Neural progenitor cell (in vitro differentiated cells): ENCODE measurements at regions not wholly inside any gene's neighbourhood (a gene's known extent, or its start where the extent isn't known, plus 50 kb on each side); places are given as distances from the start of the nearest gene placed in this dataset.

ENCODE experiments used
- DNase-seq: peaks from one replicate; pipeline ENCODE4 v3.0.0-alpha.2; 2016; ENCODE audit warnings: low spot score
- H2AFZ ChIP-seq: fragments of 200-600 bp; sonication (generic); replicated peaks from 2 replicates; pipeline ENCODE4 v1.6.1; 2016; ENCODE audit warnings: antibody characterized with exemption
- H3F3A ChIP-seq: fragments of 200-600 bp; sonication (generic); 2 replicates; pipeline ENCODE4 v1.6.1; 2016; ENCODE audit warnings: antibody characterized with exemption, low read depth
- H3K27ac ChIP-seq: fragments of 200-600 bp; sonication (generic); 2 replicates; pipeline ENCODE4 v1.5.1; 2016; ENCODE audit warnings: mild to moderate bottlenecking
- H3K27me3 ChIP-seq: fragments of 200-600 bp; sonication (generic); 2 replicates; pipeline ENCODE4 v1.6.1; 2016; ENCODE audit warnings: mild to moderate bottlenecking, moderate library complexity
- H3K36me3 ChIP-seq: fragments of 200-600 bp; sonication (generic); 2 replicates; pipeline ENCODE4 v1.5.1; 2016
- H3K4me1 ChIP-seq: fragments of 200-600 bp; sonication (generic); 2 replicates; pipeline ENCODE4 v1.6.1; 2016; ENCODE audit warnings: mixed run types
- H3K4me2 ChIP-seq: fragments of 200-600 bp; sonication (generic); 2 replicates; pipeline ENCODE4 v1.6.1; 2016
- H3K4me3 ChIP-seq: fragments of 200-600 bp; sonication (generic); 2 replicates; pipeline ENCODE4 v1.5.1; 2016
- H3K79me2 ChIP-seq: fragments of 200-600 bp; sonication (generic); 2 replicates; pipeline ENCODE4 v1.6.1; 2016; ENCODE audit warnings: low read depth
- H3K9ac ChIP-seq: fragments of 200-600 bp; sonication (generic); 2 replicates; pipeline ENCODE4 v1.6.1; 2016
- H3K9me3 ChIP-seq: fragments of 200-600 bp; sonication (generic); 2 replicates; pipeline ENCODE4 v1.5.1; 2016; ENCODE audit warnings: low read depth
- H4K20me1 ChIP-seq: fragments of 200-600 bp; sonication (generic); 2 replicates; pipeline ENCODE4 v1.6.1; 2016; ENCODE audit warnings: low read depth
- H3K27ac Mint-ChIP-seq: 3 replicates; pipeline ENCODE4 v1.8.0; 2021; ENCODE audit warnings: mixed read lengths
- H3K27me3 Mint-ChIP-seq: 2 replicates; pipeline ENCODE4 v1.8.0; 2022; ENCODE audit warnings: low read depth, mild to moderate bottlenecking, inconsistent platforms, moderate library complexity, mixed read lengths; ENCODE audit not compliant: insufficient read depth
- H3K36me3 Mint-ChIP-seq: 3 replicates; pipeline ENCODE4 v1.8.0; 2021; ENCODE audit warnings: mixed read lengths
- H3K4me1 Mint-ChIP-seq: 3 replicates; pipeline ENCODE4 v1.8.0; 2021; ENCODE audit warnings: mixed read lengths
- H3K4me3 Mint-ChIP-seq: 3 replicates; pipeline ENCODE4 v1.8.0; 2021; ENCODE audit warnings: mild to moderate bottlenecking, moderate library complexity, mixed read lengths
- H3K9me3 Mint-ChIP-seq: 3 replicates; pipeline ENCODE4 v1.8.0; 2020; ENCODE audit warnings: mixed read lengths
- CTCF ChIP-seq: fragments of 200-600 bp; sonication (generic); IDR thresholded peaks from 2 replicates; pipeline ENCODE4 v1.5.1; 2017; ENCODE audit warnings: antibody characterized with exemption, mild to moderate bottlenecking
- EZH2 ChIP-seq: fragments of 200-600 bp; sonication (generic); IDR thresholded peaks from 2 replicates; pipeline ENCODE4 v1.6.1; 2017; ENCODE audit warnings: antibody characterized with exemption, mild to moderate bottlenecking, moderate library complexity
- EZH2phosphoT487 ChIP-seq: fragments of 200-600 bp; sonication (generic); IDR thresholded peaks from 2 replicates; pipeline ENCODE4 v1.6.1; 2017; ENCODE audit warnings: antibody characterized with exemption

DNA sequence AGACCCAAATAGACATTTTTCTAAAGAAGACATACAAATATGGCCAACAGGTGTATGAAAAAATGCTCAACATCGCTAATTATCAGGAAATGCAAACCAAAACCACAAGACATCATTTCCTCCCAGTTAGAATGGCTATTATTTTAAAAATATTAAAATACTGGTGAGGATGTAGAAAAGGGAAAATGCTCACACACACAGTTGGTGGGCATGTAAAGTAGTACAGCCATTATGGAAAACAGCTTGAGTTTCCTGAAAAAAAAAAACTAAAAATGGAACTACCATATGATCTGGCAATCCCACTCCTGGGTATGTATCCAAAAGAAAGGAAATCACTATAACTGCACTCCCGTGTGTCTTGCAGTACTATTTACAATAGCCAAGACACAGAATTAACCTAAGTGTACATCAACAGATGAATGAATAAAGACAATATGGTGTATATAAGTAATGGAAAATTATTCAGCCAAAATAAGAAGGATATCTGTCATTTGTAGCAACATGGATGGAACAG is 128.9 kb upstream of the DKK2 start:
- no peak overlapping the region for H3K4me3 ChIP-seq
- no peaks in the 10 kb centered on the region for H3K27me3 Mint-ChIP-seq
- no peaks in the 10 kb centered on the region for H3K4me1 Mint-ChIP-seq
- no peak overlapping the region for H3K4me3 Mint-ChIP-seq
- no peak overlapping the region for H3K9ac ChIP-seq
- H3K79me2 ChIP-seq, result no peaks in the 10 kb centered on the region
- H3K36me3 ChIP-seq, result no peaks in the 10 kb centered on the region
- no peak overlapping the region for H3K27ac Mint-ChIP-seq
- no peaks in the 10 kb centered on the region for H3K36me3 Mint-ChIP-seq
- H3K27me3 ChIP-seq, result no peaks in the 10 kb centered on the region
- no peak overlapping the region for H3K27ac ChIP-seq
- H2AFZ ChIP-seq, result no peak overlapping the region
- H3F3A ChIP-seq, result no peaks in the 10 kb centered on the region
- H3K4me2 ChIP-seq, result no peak overlapping the region
- H3K9me3 ChIP-seq, result no peaks in the 10 kb centered on the region
- TF ChIP-seq CTCF, result no peak
- no peak for TF ChIP-seq EZH2
- TF ChIP-seq EZH2phosphoT487, result no peak
- H3K9me3 Mint-ChIP-seq, result peaks cover 9% of the 10 kb centered on the region
- no peak for DNase-seq
- H3K4me1 ChIP-seq, result no peaks in the 10 kb centered on the region
- no peaks in the 10 kb centered on the region for H4K20me1 ChIP-seq

DNA sequence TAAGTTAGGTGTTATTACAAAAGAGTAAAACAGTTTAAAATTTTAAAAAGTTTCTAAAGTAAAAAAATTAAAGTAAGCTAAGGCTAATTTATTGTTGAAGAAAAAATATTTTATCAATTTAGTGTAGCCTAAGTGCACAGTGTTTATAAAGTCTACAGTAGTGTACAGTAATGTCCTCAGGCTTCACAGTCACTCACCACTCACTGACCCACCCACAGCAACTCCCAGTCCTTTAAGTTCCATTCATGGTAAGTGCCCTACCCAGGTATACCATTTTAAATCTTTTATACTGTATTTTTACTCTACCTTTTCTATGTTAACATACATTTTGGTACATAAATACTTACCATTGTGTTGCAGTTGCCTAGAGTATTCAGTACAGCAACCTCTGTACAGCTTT is 120.3 kb upstream of the DKK2 start:
- no peak overlapping the region for H3K4me2 ChIP-seq
- H3K36me3 ChIP-seq, result no peaks in the 10 kb centered on the region
- no peak for DNase-seq
- no peaks in the 10 kb centered on the region for H3K79me2 ChIP-seq
- peaks cover 20% of the 10 kb centered on the region for H3K4me1 Mint-ChIP-seq
- no peaks in the 10 kb centered on the region for H3K9me3 ChIP-seq
- no peak overlapping the region for H3K27ac Mint-ChIP-seq
- H3F3A ChIP-seq, result no peaks in the 10 kb centered on the region
- no peaks in the 10 kb centered on the region for H3K27me3 ChIP-seq
- H3K27ac ChIP-seq, result no peak overlapping the region
- TF ChIP-seq CTCF (no peak), EZH2 (no peak), EZH2phosphoT487 (no peak)
- no peaks in the 10 kb centered on the region for H3K36me3 Mint-ChIP-seq
- H3K27me3 Mint-ChIP-seq, result no peaks in the 10 kb centered on the region
- peaks cover 7% of the 10 kb centered on the region for H3K4me1 ChIP-seq
- no peak overlapping the region for H3K9ac ChIP-seq
- no peaks in the 10 kb centered on the region for H4K20me1 ChIP-seq
- no peak overlapping the region for H3K4me3 ChIP-seq
- no peak overlapping the region for H2AFZ ChIP-seq
- no peaks in the 10 kb centered on the region for H3K9me3 Mint-ChIP-seq
- H3K4me3 Mint-ChIP-seq, result no peak overlapping the region

GRCh38 chr4:107155366-107155765 is 119.3 kb upstream of the DKK2 start:
- TF ChIP-seq CTCF, result no peak
- no peak for TF ChIP-seq EZH2phosphoT487
- TF ChIP-seq EZH2, result no peak
- Histone ChIP-seq H2AFZ (no peak overlapping the region), H3K9me3 (no peaks in the 10 kb centered on the region), H3K36me3 (no peaks in the 10 kb centered on the region), H3K9ac (no peak overlapping the region), H3K79me2 (no peaks in the 10 kb centered on the region), H3K27ac (no peak overlapping the region), H3K4me1 (peaks cover 7% of the 10 kb centered on the region), H3F3A (no peaks in the 10 kb centered on the region), H4K20me1 (no peaks in the 10 kb centered on the region), H3K4me2 (no peak overlapping the region), H3K27me3 (no peaks in the 10 kb centered on the region), H3K4me3 (no peak overlapping the region)
- Mint-ChIP-seq H3K27me3 (no peaks in the 10 kb centered on the region), H3K36me3 (no peaks in the 10 kb centered on the region), H3K27ac (no peak overlapping the region), H3K9me3 (no peaks in the 10 kb centered on the region), H3K4me1 (peaks cover 20% of the 10 kb centered on the region), H3K4me3 (no peak overlapping the region)
- DNase-seq, result no peak
